22Rv1 (cell line): ENCODE measurements at regions not wholly inside any gene's neighbourhood (a gene's known extent, or its start where the extent isn't known, plus 50 kb on each side); places are given as distances from the start of the nearest gene placed in this dataset.

Source experiments
- CTCF ChIP-seq: fragments of 450-650 bp; IDR thresholded peaks from 2 replicates; pipeline ENCODE4 v1.5.1; 2017; ENCODE audit warnings: mild to moderate bottlenecking
- ZFX ChIP-seq: fragments of 450-650 bp; IDR thresholded peaks from 2 replicates; pipeline ENCODE4 v1.6.1; 2017; ENCODE audit warnings: antibody characterized with exemption, borderline replicate concordance

- no peak for TF ChIP-seq CTCF
- no peak for TF ChIP-seq ZFX
These were observed 433.5 kb downstream of the DMAC1 start for GRCh38 chr9:7366121-7366520.
